ENCODE measurements at regions not wholly inside any gene's neighbourhood (a gene's known extent, or its start where the extent isn't known, plus 50 kb on each side); places are given as distances from the start of the nearest gene placed in this dataset.

GRCh38 chr17:11109106-11109505 lies 131.9 kb upstream of the SHISA6 start:
- Histone ChIP-seq H4K8ac (replicated peaks; ENCODE audit: insufficient read length, low read depth, low read length) (no peak overlapping the region), H2BK12ac (ENCODE audit: insufficient read length, low read depth, low read length) (no peak overlapping the region), H2BK5ac (ENCODE audit: insufficient read length, low read length) (no peak overlapping the region), H4K5ac (ENCODE audit: insufficient read length, low read depth, low read length) (no peak overlapping the region), H3K4ac (ENCODE audit: low read depth, low read length) (no peak overlapping the region), H3K14ac (ENCODE audit: insufficient read depth, low read length) (no peak overlapping the region), H2BK15ac (ENCODE audit: low read depth, low read length) (no peak overlapping the region), H2AK5ac (ENCODE audit: insufficient read length, low read length) (no peak overlapping the region), H3K56ac (ENCODE audit: insufficient read length, low read depth, low read length) (no peak overlapping the region), H3K9me3 (ENCODE audit: control insufficient read depth, low read depth, low read length) (no peaks in the 10 kb centered on the region), H3K4me1 (ENCODE audit: insufficient read depth, low read length) (no peaks in the 10 kb centered on the region), H3K4me2 (ENCODE audit: insufficient read depth, insufficient read length, low read length) (no peak overlapping the region), H4K20me1 (ENCODE audit: control insufficient read depth, insufficient read depth, insufficient read length) (no peaks in the 10 kb centered on the region), H3K23me2 (ENCODE audit: insufficient read length, low read depth, low read length, poor library complexity, severe bottlenecking) (no peaks in the 10 kb centered on the region), H3K18ac (ENCODE audit: insufficient read length, low read depth, low read length) (no peak overlapping the region), H3K27me3 (ENCODE audit: insufficient read depth, low read length) (no peaks in the 10 kb centered on the region), H2BK120ac (ENCODE audit: low read depth, low read length, poor library complexity, severe bottlenecking) (no peak overlapping the region), H3T11ph (ENCODE audit: low read length) (no peak overlapping the region), H3K79me2 (ENCODE audit: insufficient read depth, low read length) (no peaks in the 10 kb centered on the region), H2BK20ac (ENCODE audit: low read depth, low read length, poor library complexity, severe bottlenecking) (no peak overlapping the region), H3K79me1 (ENCODE audit: insufficient read depth, low read depth, low read length, poor library complexity, severe bottlenecking) (no peaks in the 10 kb centered on the region), H3K27ac (ENCODE audit: insufficient read length, low read depth, low read length) (no peak overlapping the region), H4K91ac (ENCODE audit: insufficient read length, low read depth, low read length) (no peak overlapping the region), H3K23ac (ENCODE audit: insufficient read length, low read depth, low read length) (no peak overlapping the region), H2AFZ (ENCODE audit: low read length) (no peak overlapping the region), H3K9ac (ENCODE audit: extremely low read depth, insufficient read length, low read length) (no peak overlapping the region)
- no peak for TF ChIP-seq CTCF (conservative IDR thresholded peaks at IDR 0.05)
- Mint-ChIP-seq H3K4me1 (peaks cover 6 to 9% of the 10 kb centered on the region in 2 experiments), H3K27ac (no peak overlapping the region), H3K9me3 (peaks cover 0 to 3% of the 10 kb centered on the region in 2 experiments; a peak in 1 of 5 replicates), H3K4me3 (no peak overlapping the region), H3K36me3 (ENCODE audit: insufficient read depth in 1 of 3, low read depth in 3 of 3) (no peaks in the 10 kb centered on the region), H3K27me3 (ENCODE audit: low read depth) (no peaks in the 10 kb centered on the region)
- no CpG with 5 or more reads among the region's 4 CpGs for WGBS (ENCODE audit: extremely low coverage, insufficient read length, low lambda C conversion rate)
- DNase-seq, result no peak
